ENCODE measurements at regions not wholly inside any gene's neighbourhood (a gene's known extent, or its start where the extent isn't known, plus 50 kb on each side); places are given as distances from the start of the nearest gene placed in this dataset.
A peak's percentile ranks its signal among the peaks of the same experiment; 100 is the strongest.
"Not testable (repeated sequence)": the region's sequence is repeated elsewhere in the genome, so short reads cannot be mapped to it uniquely, and the experiment has no call there.

DNA sequence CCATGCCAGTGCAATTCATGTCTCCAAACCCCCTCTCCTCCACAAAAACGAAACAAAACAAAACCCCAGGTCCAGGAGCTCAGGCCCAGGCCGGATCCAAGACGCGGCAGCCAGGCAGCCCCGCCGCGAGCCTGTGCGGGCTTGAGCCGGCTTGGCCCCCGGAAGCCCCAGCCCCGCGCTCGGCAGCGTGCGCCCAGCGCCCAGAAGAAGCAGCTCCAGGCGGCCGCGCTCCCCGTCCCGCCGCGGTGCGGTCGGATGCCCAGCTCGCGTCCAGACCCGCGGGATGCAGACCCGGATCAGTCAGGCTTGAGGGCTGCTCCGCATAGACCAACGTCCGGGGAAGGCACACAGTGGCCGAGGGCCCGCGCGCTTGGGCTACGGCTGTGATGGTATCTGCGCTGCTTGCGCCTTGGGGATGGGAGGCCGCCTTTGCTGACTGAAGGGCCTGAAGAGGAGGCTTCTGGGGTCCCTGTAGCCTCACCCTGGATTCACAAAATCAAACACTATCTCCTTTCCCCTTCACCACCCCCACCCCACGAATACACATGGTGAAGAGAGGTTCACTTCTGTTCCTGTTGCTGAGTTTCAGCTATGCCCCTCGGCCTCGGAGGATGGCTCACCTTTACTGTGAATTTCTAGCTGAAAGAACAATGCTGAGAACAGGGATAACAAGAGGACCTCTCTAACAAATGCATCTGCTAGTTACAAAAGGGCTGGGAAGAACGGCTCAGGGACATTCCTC, 79.9 kb upstream of the EN2 start:
- peak in 1 of 3 experiments; percentile 8 for DNase-seq

DNA sequence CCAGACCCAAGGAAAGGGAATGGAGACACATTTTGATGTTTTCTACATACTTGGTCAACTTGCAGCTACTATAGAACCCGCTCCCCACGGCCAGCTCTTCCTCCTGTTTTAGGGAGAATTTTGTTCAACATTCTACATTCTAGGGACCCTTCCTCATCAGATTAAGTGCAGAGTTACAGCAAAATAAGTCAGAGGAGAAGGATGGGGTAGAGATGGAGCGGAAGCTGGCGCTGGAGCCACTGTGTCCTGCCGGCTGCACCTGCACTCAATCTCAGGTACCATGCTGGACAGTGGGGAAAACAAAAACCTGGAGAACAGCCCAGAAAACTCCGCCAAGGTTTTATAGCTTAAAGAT, 79.4 kb upstream of the EN2 start:
- DNase-seq = no peak

- no peak for DNase-seq
Measured at GRCh38 chr7:155378959-155379871, 78.7 kb upstream of the EN2 start.

DNA sequence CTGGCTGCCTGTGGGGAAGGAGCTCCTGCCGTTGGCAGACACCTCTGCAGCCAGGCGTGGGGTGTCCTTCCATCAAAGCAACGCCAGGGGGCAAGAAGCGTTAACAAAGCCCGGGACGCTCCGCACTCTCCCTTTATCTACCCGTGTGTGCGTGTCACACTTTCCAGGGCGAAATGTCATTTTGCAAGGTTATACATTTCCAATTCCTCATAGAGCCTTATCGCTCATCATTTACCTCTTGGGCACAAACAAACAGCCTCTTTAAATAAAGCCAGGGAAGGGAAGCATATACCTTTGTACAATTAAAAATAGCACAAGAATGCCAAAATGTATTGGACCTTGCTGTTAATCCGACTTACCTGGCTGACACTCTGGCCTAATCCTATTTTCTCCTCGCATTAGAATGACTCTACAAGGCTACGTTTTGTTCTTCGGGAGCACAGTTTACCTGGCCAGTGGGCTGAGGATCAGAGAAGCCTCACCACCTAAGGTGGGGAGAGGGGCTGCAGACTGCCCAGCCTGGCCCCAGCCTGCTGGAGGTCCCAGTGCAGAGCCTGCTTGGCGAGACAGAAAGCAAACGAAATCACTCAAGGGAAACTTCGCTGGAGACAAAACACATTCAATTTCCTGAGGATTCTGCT, 77.6 kb upstream of the EN2 start:
- DNase-seq = peak; percentile 70 to 88 (median 83)

DNA sequence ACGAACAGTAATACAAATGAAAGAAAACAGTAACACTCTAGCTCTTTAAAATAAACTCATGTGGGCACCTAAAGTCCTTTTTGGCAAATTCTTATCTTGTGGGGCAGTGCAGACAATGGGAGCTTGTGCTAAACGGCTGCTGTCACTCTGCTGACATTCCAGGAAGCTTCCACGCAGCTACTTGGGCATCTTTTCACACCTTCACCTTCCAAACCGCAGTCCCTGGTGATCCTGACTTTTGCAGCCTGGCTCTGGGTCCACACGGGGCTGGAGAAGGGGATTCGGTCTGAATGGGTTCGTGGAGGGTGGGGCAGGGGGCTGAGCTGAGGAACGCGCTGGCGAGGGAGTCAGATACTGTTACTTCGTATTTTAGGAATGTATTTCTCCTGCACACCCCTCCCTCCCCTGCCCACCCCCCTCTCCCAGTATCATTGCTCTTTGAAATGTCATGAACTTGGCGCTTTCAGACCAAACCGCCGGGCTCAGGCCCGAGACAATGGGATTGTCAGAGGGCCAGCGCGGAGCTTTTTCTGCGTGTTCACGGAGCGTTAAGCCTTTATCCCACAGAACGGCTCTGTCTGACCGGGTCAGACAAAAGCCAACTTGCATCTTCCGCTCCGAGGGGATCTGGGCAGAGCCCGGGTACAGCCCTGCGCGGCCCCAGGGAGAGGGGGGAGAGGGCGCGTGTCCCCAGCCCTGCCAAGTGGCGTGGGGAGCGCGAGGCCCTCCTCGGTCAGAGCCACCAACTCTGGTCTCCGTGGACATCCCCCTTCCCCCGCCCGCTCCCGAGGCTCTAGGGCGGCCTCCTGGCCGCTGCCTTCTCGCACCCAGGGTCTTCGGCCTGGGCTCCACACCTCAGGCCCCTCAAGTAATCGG, 76.7 kb upstream of the EN2 start:
- DNase-seq = peak in 2 of 3 experiments; percentile 31 to 53

DNA sequence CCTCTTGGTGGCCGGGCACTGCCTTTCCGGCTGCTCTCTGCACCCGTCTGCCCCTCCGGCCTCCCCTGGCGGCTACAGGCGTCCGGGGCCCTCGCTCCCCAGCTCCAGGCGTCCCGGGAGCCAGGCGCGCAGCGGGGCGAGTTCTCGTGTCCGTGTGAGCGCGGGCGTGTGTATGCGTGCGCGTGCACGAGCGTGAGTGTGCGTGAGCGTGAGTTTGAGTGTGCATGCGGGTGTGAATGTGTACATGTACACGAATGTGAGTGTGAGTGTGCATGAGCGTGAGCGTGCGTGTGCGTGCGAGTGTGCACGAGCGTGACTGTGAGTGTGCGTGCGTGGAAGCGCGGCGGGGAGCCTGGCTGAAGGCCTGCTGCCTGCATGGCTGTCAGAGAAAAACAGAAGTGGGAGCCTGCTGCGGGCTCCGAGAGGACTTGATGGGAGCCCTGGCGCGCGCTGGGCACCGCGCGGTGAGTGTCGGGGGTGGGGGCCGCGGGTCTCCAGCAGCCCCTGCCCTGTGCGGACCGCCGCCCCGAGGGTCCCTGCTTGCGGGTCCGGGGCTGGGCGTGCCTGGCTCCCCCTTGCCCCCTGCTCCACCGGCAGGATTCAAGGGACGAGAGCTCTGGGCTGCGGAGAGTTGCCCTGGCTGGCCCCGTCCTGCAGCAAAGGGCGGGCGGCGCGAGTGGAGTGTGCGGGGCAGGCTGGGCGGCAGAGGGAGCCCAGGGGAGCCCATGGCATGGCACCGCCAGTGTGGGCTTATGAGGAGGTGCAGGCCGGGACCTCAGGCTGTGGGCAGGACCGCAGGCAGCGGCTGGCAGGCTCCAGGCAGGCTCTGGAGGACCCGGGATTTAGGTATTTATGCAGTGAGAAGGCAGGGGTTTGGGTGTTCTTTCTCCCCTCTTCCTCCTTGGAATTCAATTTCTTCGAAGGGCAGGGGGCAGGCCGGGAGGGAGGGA, 75.8 kb upstream of the EN2 start:
- DNase-seq = peak in 2 of 3 experiments; percentile 34 to 53

DNA sequence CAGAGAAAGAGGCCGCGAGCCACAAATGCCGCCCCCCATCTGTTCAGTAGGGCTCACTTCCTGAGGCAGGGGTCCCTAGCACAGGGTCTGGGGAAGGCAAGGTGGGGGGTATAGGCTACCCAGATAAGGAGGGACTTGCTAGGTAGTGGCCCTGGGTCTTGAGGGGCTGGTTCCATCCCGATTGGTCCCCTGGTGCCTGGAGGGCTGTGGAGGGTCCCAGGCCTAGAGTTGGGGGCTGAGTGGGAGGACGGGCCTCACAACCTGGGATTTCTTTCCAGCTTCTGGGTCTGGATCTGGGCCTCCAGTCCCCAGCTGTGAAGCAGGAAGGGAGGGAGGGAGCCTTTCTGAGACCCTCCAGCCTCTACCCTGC, 75.1 kb upstream of the EN2 start:
- DNase-seq = no peak

DNA sequence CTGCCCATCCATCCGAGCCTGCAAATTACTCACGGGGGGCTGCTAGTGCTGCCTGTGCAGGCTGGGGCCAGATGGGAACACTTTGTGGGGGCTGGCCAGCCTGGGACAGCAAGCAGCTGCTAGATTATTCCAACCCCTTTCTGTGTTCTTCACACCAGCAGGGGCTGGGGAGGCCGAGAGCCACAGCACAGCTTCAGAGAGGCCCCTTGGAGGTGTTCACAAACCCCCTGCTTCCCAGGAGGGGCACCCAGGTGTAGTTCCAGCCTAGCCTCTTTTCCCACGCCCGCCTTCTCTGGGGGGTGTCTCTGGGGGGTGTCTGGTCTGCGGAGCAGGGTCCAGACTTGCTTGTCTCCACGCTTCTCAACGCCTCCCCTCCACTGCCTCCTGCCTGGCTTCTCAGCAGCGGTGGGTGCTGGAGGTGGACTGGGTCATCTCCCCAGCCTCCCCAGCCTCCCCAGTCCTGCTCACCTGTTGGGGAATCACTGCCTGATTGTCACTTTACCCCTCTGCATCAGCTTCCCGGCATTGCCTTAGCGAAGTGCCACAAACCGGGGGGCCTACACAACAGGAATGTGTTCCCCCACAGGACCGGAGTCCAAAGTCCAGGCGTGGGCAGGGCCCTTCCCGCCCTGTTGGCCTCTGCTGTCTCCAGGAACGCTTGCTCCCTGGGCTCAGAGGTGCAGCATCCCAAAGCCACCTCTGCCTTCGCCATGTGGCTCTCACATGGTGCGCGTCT, 74.0 kb upstream of the EN2 start:
- no peak for DNase-seq

DNA sequence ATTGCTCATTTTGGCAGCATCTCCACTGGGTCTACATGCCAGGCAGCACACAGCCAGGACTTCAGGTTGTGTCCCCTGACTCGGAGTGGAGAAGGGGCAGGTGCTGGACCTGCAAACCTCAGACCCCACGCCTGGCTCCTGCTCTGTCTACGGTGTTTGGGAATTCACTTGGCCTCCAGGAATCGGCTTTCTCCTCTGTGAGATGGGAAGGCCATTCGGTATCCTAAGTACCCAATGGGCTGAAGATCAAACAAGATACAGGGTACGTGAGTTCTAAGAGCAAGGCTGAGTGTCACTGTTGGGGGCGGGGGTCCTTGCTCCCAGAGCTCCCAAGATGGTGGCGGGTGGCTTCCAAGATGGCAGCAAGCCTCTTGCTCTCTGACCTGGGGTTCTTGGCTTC, 73.2 kb upstream of the EN2 start:
- DNase-seq = no peak

DNA sequence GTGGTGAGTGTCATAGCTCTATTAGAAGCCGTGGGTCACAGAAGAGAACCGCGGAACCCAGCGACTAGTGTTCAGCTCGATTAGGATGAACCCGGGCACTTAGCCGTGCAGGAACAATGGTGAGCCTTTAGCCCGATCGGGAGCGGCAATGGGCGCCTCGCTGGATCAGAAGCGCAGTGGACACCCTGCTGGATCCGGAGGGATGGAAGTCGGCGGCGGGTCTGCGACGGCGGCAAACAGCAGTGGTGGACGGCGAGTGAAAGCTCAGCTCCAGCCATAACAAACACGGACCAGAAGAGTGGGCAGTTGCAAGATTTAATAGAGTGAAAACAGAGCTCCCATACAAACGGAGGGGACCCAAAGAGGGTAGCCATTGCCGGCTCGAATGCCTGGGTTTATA, 72.7 kb upstream of the EN2 start:
- not testable (repeated sequence) for DNase-seq

DNA sequence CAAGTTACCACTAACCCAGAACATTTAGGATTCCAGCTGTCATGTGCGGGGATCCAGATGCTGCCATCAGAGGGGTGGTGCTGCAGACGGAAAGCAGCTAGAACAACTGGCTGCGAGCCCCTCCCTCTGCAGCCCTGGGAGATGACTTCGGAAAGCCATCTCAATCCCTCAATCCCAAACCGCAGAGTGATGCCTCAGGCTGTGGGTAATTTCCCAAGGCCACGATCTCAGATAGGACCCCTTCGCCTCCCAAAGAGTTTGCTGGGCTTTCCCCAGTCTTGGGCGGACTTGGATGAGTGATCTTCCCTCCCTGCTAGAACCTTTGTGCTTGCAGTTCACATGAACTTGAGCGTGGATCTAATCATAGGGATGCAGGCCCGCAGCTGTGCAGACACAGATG, 71.3 kb upstream of the EN2 start:
- no peak for DNase-seq

- DNase-seq = no peak
Measured at GRCh38 chr7:155387066-155387620, 70.8 kb upstream of the EN2 start.

GRCh38 chr7:155388561-155388960, 69.4 kb upstream of the EN2 start:
- DNase-seq = no peak

GRCh38 chr7:155391414-155391813, 66.5 kb upstream of the EN2 start:
- DNase-seq = no peak

- peak in 2 of 3 experiments; percentile 48 to 60 for DNase-seq
Measured at GRCh38 chr7:155392726-155393570, 65.0 kb upstream of the EN2 start.

DNA sequence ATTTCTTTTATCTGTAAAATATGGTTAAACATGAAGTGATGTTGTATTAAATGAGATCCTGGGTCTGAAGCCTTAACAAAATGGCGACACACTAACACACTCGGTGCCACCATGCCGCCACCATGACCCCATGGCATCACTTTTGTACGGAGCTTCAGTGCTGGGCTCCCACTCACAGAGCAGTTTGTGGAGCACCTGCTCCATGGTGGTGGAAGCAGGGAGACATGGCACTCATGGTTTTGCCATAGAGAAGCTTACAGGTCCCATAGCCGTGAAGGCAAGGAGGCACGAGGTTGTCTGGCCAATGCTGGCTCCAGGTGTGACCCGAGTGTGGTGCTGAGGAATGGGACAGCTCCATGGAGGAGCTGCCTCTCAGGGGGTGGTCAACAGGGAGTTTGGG, 63.5 kb upstream of the EN2 start:
- no peak for DNase-seq

- peak in 2 of 3 experiments; percentile 37 to 58 for DNase-seq
Measured at GRCh38 chr7:155395176-155395797, 62.6 kb upstream of the EN2 start.

DNA sequence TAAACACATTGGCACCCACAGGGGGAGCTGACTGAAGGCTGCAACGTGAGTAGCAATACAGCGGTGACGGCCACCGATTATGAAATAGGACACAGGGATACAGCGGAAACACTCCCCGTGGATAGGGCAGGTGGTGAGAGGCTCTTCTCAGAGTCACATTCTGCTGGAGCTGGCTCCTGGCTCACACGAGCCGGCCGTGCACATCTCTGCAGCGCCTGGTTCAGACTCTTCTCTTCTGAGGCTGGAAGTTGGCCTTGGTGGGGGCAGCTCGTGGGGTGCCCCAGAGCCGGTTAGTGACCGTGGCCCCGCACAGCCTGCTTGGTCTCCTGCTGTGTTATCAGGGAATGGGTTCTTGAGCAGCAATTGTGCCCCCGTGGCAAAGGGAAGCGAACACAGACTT, 61.3 kb upstream of the EN2 start:
- no peak for DNase-seq
